Cardiac fibroblast (primary cell): ENCODE measurements at regions not wholly inside any gene's neighbourhood (a gene's known extent, or its start where the extent isn't known, plus 50 kb on each side); places are given as distances from the start of the nearest gene placed in this dataset.
"Not testable (repeated sequence)": the region's sequence is repeated elsewhere in the genome, so short reads cannot be mapped to it uniquely, and the experiment has no call there.

Source experiments
- DNase-seq, 2 donors: peaks; one replicate each; pipeline versions ENCODE4 v3.0.0 to v3.0.0-alpha.2; 2010; ENCODE audit warnings: low read depth in 2 of 2
- H3K4me3 ChIP-seq, 2 donors: replicated peaks in 1 of 2; 1 replicate in 1 of 2; 2 replicates in 1 of 2; pipeline ENCODE4 v1.5.1; 2011; ENCODE audit warnings: low read depth in 2 of 2, low read length in 2 of 2, mild to moderate bottlenecking in 2 of 2, moderate library complexity in 1 of 2
- CTCF ChIP-seq: IDR thresholded peaks from one replicate; pipeline ENCODE4 v1.5.1; 2011; ENCODE audit warnings: low read depth, mild to moderate bottlenecking, low read length, inconsistent platforms

GRCh38 chr1:30087465-30087864, 635.9 kb downstream of the MATN1 start:
- no peak for TF ChIP-seq CTCF
- no peak for DNase-seq
- H3K4me3 ChIP-seq: no peak overlapping the region

GRCh38 chr1:30085811-30086770, 637.3 kb downstream of the MATN1 start:
- H3K4me3 ChIP-seq: peak overlapping the region in 1 of 2 donors; percentile 13
- TF ChIP-seq CTCF: no peak
- peak in 1 of 2 donors; percentile 63 for DNase-seq

GRCh38 chr1:30084909-30085571, 638.3 kb downstream of the MATN1 start:
- DNase-seq: no peak
- no peak for TF ChIP-seq CTCF
- no peak overlapping the region for H3K4me3 ChIP-seq

DNA sequence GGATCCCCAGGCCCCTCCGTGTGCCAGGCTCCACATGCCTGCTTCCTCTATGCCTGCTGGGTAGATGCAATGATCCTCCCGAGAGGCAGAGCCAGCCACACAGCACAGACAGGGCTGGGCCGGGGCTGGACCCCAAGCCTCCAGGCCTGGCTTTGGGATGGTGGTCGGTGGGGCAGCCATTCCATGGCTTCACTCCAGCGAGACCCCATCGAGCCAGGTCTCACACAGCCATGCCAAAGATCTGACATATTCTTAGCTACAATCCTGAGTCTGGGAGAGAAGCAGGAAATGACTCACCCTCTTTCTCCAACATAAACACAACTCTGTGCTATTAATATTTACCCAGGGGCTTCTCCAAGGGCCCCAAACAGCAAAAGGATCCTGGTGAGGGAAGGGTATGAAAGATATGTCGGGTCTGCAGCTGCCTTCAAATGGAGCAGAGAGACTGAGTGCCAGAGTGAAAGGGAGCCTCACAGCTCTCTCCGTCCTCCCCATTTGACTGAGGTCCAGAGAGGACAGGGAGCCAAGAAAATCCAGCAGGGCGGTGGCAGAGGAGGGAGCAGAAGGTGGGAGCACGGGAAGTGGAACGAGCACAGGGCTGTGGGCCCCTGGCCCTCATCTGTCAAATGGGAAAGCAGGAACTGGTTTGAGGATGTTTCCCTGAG, 639.5 kb downstream of the MATN1 start:
- DNase-seq: peak; percentile 52 to 81

DNA sequence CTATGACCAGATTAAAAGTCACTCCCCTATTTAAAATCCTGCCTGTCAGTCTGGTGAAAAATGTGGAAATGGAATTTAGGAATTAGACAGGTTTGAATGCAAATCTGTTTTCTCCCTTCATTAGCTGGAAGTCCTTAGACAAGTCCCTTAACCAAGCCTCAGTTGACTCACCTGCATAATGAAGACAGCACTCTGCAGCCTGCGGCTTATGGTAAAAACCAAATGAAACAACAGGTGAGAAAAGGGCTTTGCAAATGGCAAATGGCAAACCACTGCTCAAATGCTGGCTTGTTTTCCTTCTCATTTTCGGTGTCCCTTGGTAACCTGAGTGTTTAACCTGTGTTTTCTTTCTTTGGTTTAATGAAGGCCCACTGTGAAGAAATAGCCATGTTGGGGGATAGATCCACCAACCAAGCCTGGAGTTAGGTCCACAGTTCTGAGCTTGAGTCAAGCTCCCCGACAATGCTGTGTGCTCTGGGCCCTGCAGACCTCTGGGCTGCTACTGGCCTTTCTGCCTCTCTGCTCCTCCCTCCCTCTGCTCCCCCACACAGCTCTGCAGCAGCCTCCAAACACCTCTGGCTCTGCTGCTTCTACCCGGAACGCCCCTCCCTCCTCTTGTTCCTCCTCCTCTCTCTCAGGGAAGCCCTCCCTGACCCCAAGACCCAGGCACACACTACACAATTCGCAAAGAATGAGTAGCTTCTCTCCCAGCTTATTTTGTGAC, 641.8 kb downstream of the MATN1 start:
- no peak for DNase-seq
- TF ChIP-seq CTCF: no peak
- no peak overlapping the region for H3K4me3 ChIP-seq

More for the DNA sequence above, 639.5 kb downstream of the MATN1 start:
- no peak overlapping the region for H3K4me3 ChIP-seq
- TF ChIP-seq CTCF: no peak

GRCh38 chr1:30075916-30076315, 647.5 kb downstream of the MATN1 start:
- not testable (repeated sequence) for H3K4me3 ChIP-seq, DNase-seq
